Testis (tissue), 2 donors: ENCODE measurements at regions not wholly inside any gene's neighbourhood (a gene's known extent, or its start where the extent isn't known, plus 50 kb on each side); places are given as distances from the start of the nearest gene placed in this dataset.

Source experiments
- DNase-seq: peaks from one replicate; pipeline ENCODE4 v3.0.0-alpha.2; 2019
- H3K27ac ChIP-seq, 2 donors: fragments of 200-600 bp; sonication (generic); one replicate each; pipeline ENCODE4 v1.5.1; 2019
- H3K27me3 ChIP-seq: fragments of 200-600 bp; sonication (generic); one replicate; pipeline ENCODE4 v1.5.1; 2019
- H3K36me3 ChIP-seq: fragments of 200-600 bp; sonication (generic); one replicate; pipeline ENCODE4 v1.5.1; 2017; ENCODE audit warnings: low read depth; ENCODE audit errors: missing control alignments
- H3K4me1 ChIP-seq: fragments of 200-600 bp; sonication (generic); one replicate; pipeline ENCODE4 v1.5.1; 2019
- H3K4me3 ChIP-seq, 2 donors: fragments of 200-600 bp; sonication (generic); one replicate each; pipeline ENCODE4 v1.5.1; 2017 to 2019
- H3K9me3 ChIP-seq: fragments of 200-600 bp; sonication (generic); one replicate; pipeline ENCODE4 v1.5.1; 2017
- CTCF ChIP-seq, 3 experiments: fragments of 450-650 bp in 2 of 3; fragments of 200-600 bp in 1 of 3; sonication (generic) in 1 of 3; IDR thresholded peaks; one replicate each; pipeline ENCODE4 v1.5.1; 2016 to 2019; ENCODE audit warnings: antibody characterized with exemption in 3 of 3, mild to moderate bottlenecking in 2 of 3, moderate library complexity in 1 of 3
- POLR2A ChIP-seq: fragments of 450-650 bp; IDR thresholded peaks from one replicate; pipeline ENCODE4 v1.6.1; 2017; ENCODE audit warnings: antibody characterized with exemption, mild to moderate bottlenecking, moderate library complexity
- WGBS, 2 donors: methylation state at CpG; one replicate each; pipeline ENCODE4 v1.1.5; 2018; 5-methylcytosine and 5-hydroxymethylcytosine counted together
- intact Hi-C: fragments of 100-400 bp; cut with DNase I; formaldehyde crosslinking; loops from one replicate; pipeline ENCODE4 v1.15.1; 2023; ENCODE audit warnings: low total_unique reads

DNA sequence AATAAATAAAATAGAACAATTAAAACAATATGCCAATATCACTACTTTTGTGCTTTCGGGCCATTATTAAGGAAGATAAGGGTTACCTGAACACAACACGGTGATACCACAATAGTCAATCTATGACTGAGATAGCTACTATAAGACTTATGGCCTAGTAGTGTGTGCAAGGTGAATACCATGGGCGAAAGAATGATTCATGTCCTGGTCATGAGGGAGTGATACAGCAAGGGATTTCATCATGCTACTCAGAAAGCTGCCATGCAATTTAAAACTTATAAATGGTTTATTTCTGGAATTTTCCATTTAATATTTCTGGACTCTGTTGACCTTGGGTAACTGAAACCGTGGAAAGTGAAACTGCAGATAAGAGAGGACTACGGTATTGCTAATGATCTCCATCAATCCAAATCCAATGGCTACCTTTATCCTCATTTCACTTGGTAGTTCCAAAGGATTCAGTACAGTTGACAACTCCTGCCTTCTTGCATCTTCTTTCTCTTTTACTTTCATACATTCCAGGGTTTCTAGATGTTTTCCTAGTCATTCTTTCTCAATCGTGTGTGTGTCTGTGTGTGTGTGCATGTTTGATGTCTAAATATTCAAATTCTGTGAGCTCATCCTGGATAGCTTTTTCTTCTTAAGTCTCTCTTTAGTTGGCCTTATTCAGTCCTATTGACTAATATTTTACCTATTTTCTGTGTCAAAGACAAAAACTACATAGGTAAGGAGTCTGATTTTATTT lies 100.5 kb upstream of the MAGI2 start:
- no peaks in the 10 kb centered on the region for H3K4me1 ChIP-seq
- H3K27me3 ChIP-seq: no peaks in the 10 kb centered on the region
- WGBS, 2 donors: 68 to 75% methylated on average over 6 of the region's 6 CpGs
- H3K9me3 ChIP-seq: no peaks in the 10 kb centered on the region
- intact Hi-C loops: no loop called here
- no peak overlapping the region for H3K4me3 ChIP-seq
- TF ChIP-seq CTCF (IDR thresholded peaks at IDR 0.05): no peak
- TF ChIP-seq POLR2A: no peak
- H3K27ac ChIP-seq: no peak overlapping the region
- H3K36me3 ChIP-seq: no peaks in the 10 kb centered on the region
- no peak for DNase-seq

DNA sequence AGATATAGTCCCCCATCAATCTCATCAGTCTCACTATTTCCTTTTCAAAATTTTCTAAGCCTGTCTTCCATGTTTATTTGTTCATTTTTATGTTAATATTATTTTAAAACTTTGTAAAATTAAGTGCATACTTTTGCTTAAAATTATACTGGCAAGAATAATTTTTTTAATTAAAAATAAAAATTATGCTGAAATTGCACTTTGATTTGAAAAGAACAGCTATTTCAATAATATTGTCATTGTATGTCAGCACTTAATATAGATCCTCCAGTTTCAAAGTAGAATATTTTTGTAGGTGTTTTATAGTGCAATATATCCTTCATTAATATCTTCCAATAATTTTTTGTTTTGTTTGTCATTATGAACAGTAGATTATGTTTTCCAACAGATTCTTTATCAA lies 99.0 kb upstream of the MAGI2 start:
- intact Hi-C loops: no loop called here
- Histone ChIP-seq H3K27me3 (no peaks in the 10 kb centered on the region), H3K4me1 (no peaks in the 10 kb centered on the region), H3K36me3 (no peaks in the 10 kb centered on the region), H3K27ac (no peak overlapping the region), H3K9me3 (no peaks in the 10 kb centered on the region), H3K4me3 (no peak overlapping the region)
- TF ChIP-seq CTCF (IDR thresholded peaks at IDR 0.05): no peak
- TF ChIP-seq POLR2A: no peak
- no peak for DNase-seq

GRCh38 chr7:79548727-79549126 lies 95.3 kb upstream of the MAGI2 start:
- H3K4me3 ChIP-seq: no peak overlapping the region
- no peaks in the 10 kb centered on the region for H3K9me3 ChIP-seq
- no peak for DNase-seq
- no peaks in the 10 kb centered on the region for H3K27me3 ChIP-seq
- no peaks in the 10 kb centered on the region for H3K36me3 ChIP-seq
- H3K4me1 ChIP-seq: no peaks in the 10 kb centered on the region
- no peak for TF ChIP-seq CTCF (IDR thresholded peaks at IDR 0.05)
- no peak for TF ChIP-seq POLR2A
- WGBS, 2 donors: 42 to 72% methylated on average over 3 of the region's 3 CpGs
- intact Hi-C loops: no loop called here
- H3K27ac ChIP-seq: no peak overlapping the region

- no peaks in the 10 kb centered on the region for H3K9me3 ChIP-seq
- H3K36me3 ChIP-seq: no peaks in the 10 kb centered on the region
- TF ChIP-seq CTCF (IDR thresholded peaks at IDR 0.05): no peak
- TF ChIP-seq POLR2A: no peak
- no peak overlapping the region for H3K27ac ChIP-seq
- intact Hi-C loops: no loop called here
- 82 to 87% methylated on average over 2 of the region's 2 CpGs for WGBS, 2 donors
- no peak for DNase-seq
- no peaks in the 10 kb centered on the region for H3K27me3 ChIP-seq
- no peaks in the 10 kb centered on the region for H3K4me1 ChIP-seq
- no peak overlapping the region for H3K4me3 ChIP-seq
Measured at GRCh38 chr7:79547132-79547531, 93.7 kb upstream of the MAGI2 start.

DNA sequence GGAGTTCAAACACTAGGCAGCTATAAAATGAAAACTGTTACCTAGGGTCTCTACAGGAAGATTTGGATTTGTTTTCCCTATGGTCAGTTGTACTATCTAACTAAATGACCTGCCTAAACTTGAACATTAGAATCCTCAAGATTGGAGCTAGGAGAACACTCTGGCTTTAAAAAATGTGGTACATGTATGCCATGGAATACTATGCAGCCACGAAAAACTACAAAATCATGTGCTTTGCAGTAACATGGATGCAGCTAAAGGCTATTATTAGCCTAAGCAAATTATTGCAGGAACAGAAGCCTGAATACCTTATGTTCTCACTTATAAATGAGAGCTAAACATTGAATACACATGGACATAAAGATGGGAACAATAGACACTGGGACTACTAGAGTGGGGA lies 87.1 kb upstream of the MAGI2 start:
- no peak for TF ChIP-seq CTCF (IDR thresholded peaks at IDR 0.05)
- TF ChIP-seq POLR2A: no peak
- Histone ChIP-seq H3K4me3 (no peak overlapping the region), H3K4me1 (no peaks in the 10 kb centered on the region), H3K9me3 (no peaks in the 10 kb centered on the region), H3K27ac (no peak overlapping the region), H3K27me3 (no peaks in the 10 kb centered on the region), H3K36me3 (no peaks in the 10 kb centered on the region)
- intact Hi-C loops: no loop called here
- WGBS, 2 donors: 77 to 88% methylated on average over 1 of the region's 1 CpG
- DNase-seq: no peak
